ENCODE measurements at regions not wholly inside any gene's neighbourhood (a gene's known extent, or its start where the extent isn't known, plus 50 kb on each side); places are given as distances from the start of the nearest gene placed in this dataset.

DNA sequence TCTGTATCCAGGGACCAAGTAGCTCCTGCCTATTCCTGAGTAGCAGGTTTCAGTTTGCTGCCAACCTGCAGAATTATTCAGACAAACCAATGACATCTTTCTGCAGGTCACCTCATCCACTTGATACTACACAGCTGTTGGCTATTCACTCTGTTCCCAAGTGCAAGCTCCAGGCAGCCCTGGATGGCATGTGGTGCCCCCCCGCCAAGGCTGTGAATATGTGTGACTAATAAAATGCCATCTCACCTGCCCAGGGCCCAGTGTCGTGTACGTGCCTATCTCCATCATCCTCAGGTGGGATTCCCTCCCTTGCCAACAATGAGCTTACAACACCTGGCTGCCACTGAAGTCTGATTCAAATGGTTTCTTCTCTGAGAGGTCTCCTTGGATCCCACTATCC, 125.8 kb downstream of the RAB11FIP2 start:
- H3K4me1 ChIP-seq (ENCODE audit: control insufficient read depth, extremely low read depth, insufficient read depth, low read length): no peaks in the 10 kb centered on the region
- H3K79me2 ChIP-seq (ENCODE audit: control insufficient read depth, insufficient read depth, low read length): no peaks in the 10 kb centered on the region
- dilution Hi-C loops (cut with MboI; ENCODE audit: extremely low pct_ligation_motif_present, low sequenced_read_pairs) (no loop called here), intact Hi-C loops (cut with micrococcal nuclease) (no loop called here)
- no peak overlapping the region for H3K4me2 ChIP-seq (ENCODE audit: insufficient read depth, low read length)
- ChIA-PET POLR2A (no interaction called here), CTCF (interaction anchor here (1.2 kb wide), 1 partner anchor 14 kb away, joined by 3 read pairs; no protein-coding TSS in a partner anchor)
- H2AFZ ChIP-seq (ENCODE audit: low read depth, low read length): no peak overlapping the region
- no peak for TF ChIP-seq EZH2 (IDR thresholded peaks at IDR 0.05; ENCODE audit: borderline replicate concordance, low read depth, low read length, severe bottlenecking)
- TF ChIP-seq, protein P1, sequence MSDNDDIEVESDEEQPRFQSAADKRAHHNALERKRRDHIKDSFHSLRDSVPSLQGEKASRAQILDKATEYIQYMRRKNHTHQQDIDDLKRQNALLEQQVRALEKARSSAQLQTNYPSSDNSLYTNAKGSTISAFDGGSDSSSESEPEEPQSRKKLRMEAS (IDR thresholded peaks at IDR 0.05; ENCODE audit: insufficient read depth, insufficient read length): no peak
- TF ChIP-seq, protein P2, sequence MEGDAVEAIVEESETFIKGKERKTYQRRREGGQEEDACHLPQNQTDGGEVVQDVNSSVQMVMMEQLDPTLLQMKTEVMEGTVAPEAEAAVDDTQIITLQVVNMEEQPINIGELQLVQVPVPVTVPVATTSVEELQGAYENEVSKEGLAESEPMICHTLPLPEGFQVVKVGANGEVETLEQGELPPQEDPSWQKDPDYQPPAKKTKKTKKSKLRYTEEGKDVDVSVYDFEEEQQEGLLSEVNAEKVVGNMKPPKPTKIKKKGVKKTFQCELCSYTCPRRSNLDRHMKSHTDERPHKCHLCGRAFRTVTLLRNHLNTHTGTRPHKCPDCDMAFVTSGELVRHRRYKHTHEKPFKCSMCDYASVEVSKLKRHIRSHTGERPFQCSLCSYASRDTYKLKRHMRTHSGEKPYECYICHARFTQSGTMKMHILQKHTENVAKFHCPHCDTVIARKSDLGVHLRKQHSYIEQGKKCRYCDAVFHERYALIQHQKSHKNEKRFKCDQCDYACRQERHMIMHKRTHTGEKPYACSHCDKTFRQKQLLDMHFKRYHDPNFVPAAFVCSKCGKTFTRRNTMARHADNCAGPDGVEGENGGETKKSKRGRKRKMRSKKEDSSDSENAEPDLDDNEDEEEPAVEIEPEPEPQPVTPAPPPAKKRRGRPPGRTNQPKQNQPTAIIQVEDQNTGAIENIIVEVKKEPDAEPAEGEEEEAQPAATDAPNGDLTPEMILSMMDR (IDR thresholded peaks at IDR 0.05; ENCODE audit: extremely low read depth in 1 of 2, insufficient read depth in 1 of 2, low read depth in 1 of 2, low read length in 2 of 2): no peak
- no peak for TF ChIP-seq POLR2AphosphoS5 (IDR thresholded peaks at IDR 0.05; ENCODE audit: insufficient read depth, low read depth, low read length)
- no peak for TF ChIP-seq POLR2A (IDR thresholded peaks at IDR 0.05; ENCODE audit: low read depth, low read length)
- no peak for TF ChIP-seq GATA2 (IDR thresholded peaks at IDR 0.05; ENCODE audit: insufficient read depth, insufficient read length, low read depth, low read length)
- no peak for TF ChIP-seq JUN (IDR thresholded peaks at IDR 0.05; ENCODE audit: borderline replicate concordance, insufficient read depth, insufficient read length, low read depth)
- no peak for TF ChIP-seq FOS (IDR thresholded peaks at IDR 0.05; ENCODE audit: borderline replicate concordance, insufficient read depth, low read length)
- no peak for TF ChIP-seq MYC (IDR thresholded peaks at IDR 0.05; ENCODE audit: low read depth, low read length)
- H3K36me3 ChIP-seq (ENCODE audit: control insufficient read depth in 2 of 2, extremely low read depth in 1 of 2, insufficient read depth in 2 of 2, low read length in 2 of 2): no peaks in the 10 kb centered on the region
- no peak for DNase-seq (ENCODE audit: low read depth, low spot score)
- FAIRE-seq: no peak
- H4K20me1 ChIP-seq (replicated peaks; ENCODE audit: control insufficient read depth, extremely low read depth, insufficient read depth, low read length): no peaks in the 10 kb centered on the region
- no peaks in the 10 kb centered on the region for H3K27me3 ChIP-seq (ENCODE audit: control insufficient read depth in 2 of 2, insufficient read depth in 2 of 2, low read length in 2 of 2)
- BruUV-seq (replicated peaks): no TSS peak
- no peak overlapping the region for H3K9ac ChIP-seq (replicated peaks; ENCODE audit: extremely low read depth, insufficient read depth, low read length)
- H3K9me1 ChIP-seq (replicated peaks; ENCODE audit: control insufficient read depth, extremely low read depth, insufficient read depth, low read length): no peaks in the 10 kb centered on the region
- H3K27ac ChIP-seq (ENCODE audit: insufficient read depth, low read depth, low read length): no peak overlapping the region
- no peaks in the 10 kb centered on the region for H3K9me3 ChIP-seq (replicated peaks; ENCODE audit: control insufficient read depth, insufficient read depth, low read length)
- no peak overlapping the region for H3K4me3 ChIP-seq (replicated peaks in 1 of 3; ENCODE audit: insufficient read depth in 1 of 3, low read depth in 1 of 3, low read length in 3 of 3)

Data from endothelial cell of umbilical vein (primary cell).